T-cell (primary cell): ENCODE measurements at regions not wholly inside any gene's neighbourhood (a gene's known extent, or its start where the extent isn't known, plus 50 kb on each side); places are given as distances from the start of the nearest gene placed in this dataset.

Experiments used
- ATAC-seq, 4 experiments: fragments of 200-7000 bp in 3 of 4; fragments of 150-1000 bp in 1 of 4; cut with Tn5 transposase; replicated peaks in 1 of 4; 1 replicate in 3 of 4; 2 replicates in 1 of 4; pipeline ENCODE4 v1.10.0; 2021; ENCODE audit warnings: moderate library complexity in 3 of 4, mild to moderate bottlenecking in 2 of 4, moderate number of reproducible peaks in 1 of 4
- CTCF ChIA-PET, 2 donors: fragments of 300-600 bp; sonication (Branson Sonifier 250); formaldehyde crosslinking; loops; one replicate each; lab custom pipeline; 2022; ENCODE audit warnings: antibody characterized with exemption in 2 of 2; lab: Charles Lee
- POLR2A ChIA-PET, 2 donors: fragments of 300-600 bp; sonication (Branson Sonifier 250); formaldehyde crosslinking; loops; one replicate each; lab custom pipeline; 2022; ENCODE audit warnings: antibody characterized with exemption in 2 of 2; lab: Charles Lee
- DNase-seq, 35 experiments: peaks; one replicate each; pipeline versions ENCODE4 v3.0.0 to v3.0.0-alpha.2; 2013 to 2023
- H3K27ac ChIP-seq: one replicate; pipeline ENCODE4 v1.5.1; 2013; ENCODE audit warnings: low read length
- H3K27me3 ChIP-seq, 2 experiments: replicated peaks in 1 of 2; 1 replicate in 1 of 2; 2 replicates in 1 of 2; pipeline versions ENCODE4 v1.6.1 to v1.7.0; 2013; ENCODE audit warnings: low read length in 1 of 2, mixed read lengths in 1 of 2; ENCODE audit not compliant: control insufficient read depth in 2 of 2, insufficient read depth in 2 of 2; ENCODE audit errors: extremely low read depth in 1 of 2
- H3K36me3 ChIP-seq, 2 donors: 1 replicate in 1 of 2; 2 replicates in 1 of 2; pipeline versions ENCODE4 v1.6.1 to v1.7.0; 2013; ENCODE audit warnings: low read length in 1 of 2; ENCODE audit not compliant: control insufficient read depth in 2 of 2, insufficient read depth in 1 of 2; ENCODE audit errors: extremely low read depth in 1 of 2
- H3K4me1 ChIP-seq, 2 experiments: 1 replicate in 1 of 2; 2 replicates in 1 of 2; pipeline versions ENCODE4 v1.6.1 to v1.7.0; 2013; ENCODE audit warnings: low read length in 2 of 2, mixed read lengths in 1 of 2; ENCODE audit not compliant: insufficient read depth in 2 of 2, control insufficient read depth in 1 of 2; ENCODE audit errors: extremely low read depth in 1 of 2
- H3K4me3 ChIP-seq, 2 donors: 1 replicate in 1 of 2; 2 replicates in 1 of 2; pipeline versions ENCODE4 v1.5.1 to v1.7.0; 2013; ENCODE audit warnings: mild to moderate bottlenecking in 2 of 2, low read length in 1 of 2, moderate library complexity in 1 of 2; ENCODE audit not compliant: control insufficient read depth in 1 of 2; ENCODE audit errors: extremely low read depth in 1 of 2
- H3K9me3 ChIP-seq: 2 replicates; pipeline ENCODE4 v1.7.0; 2013
- H3K27ac Mint-ChIP-seq, 2 donors: one replicate each; pipeline ENCODE4 v1.8.0; 2020 to 2021; ENCODE audit warnings: mild to moderate bottlenecking in 2 of 2, mixed read lengths in 2 of 2
- H3K27me3 Mint-ChIP-seq, 2 donors: one replicate each; pipeline ENCODE4 v1.8.0; 2021 to 2022; ENCODE audit warnings: mixed read lengths in 2 of 2
- H3K36me3 Mint-ChIP-seq: one replicate; pipeline ENCODE4 v1.8.0; 2021; ENCODE audit warnings: mixed read lengths
- H3K4me1 Mint-ChIP-seq, 3 donors: one replicate each; pipeline ENCODE4 v1.8.0; 2020 to 2022; ENCODE audit warnings: mixed read lengths in 3 of 3, mild to moderate bottlenecking in 1 of 3
- H3K4me3 Mint-ChIP-seq, 3 donors: one replicate each; pipeline ENCODE4 v1.8.0; 2020 to 2022; ENCODE audit warnings: mild to moderate bottlenecking in 3 of 3, mixed read lengths in 3 of 3, moderate library complexity in 3 of 3
- H3K9me3 Mint-ChIP-seq, 3 donors: one replicate each; pipeline ENCODE4 v1.8.0; 2020 to 2022; ENCODE audit warnings: mixed read lengths in 3 of 3
- WGBS: methylation state at CpG from one replicate; pipeline ENCODE4 v1.1.5; 2013; ENCODE audit warnings: missing lambda C conversion rate; ENCODE audit not compliant: insufficient coverage; 5-methylcytosine and 5-hydroxymethylcytosine counted together

DNA sequence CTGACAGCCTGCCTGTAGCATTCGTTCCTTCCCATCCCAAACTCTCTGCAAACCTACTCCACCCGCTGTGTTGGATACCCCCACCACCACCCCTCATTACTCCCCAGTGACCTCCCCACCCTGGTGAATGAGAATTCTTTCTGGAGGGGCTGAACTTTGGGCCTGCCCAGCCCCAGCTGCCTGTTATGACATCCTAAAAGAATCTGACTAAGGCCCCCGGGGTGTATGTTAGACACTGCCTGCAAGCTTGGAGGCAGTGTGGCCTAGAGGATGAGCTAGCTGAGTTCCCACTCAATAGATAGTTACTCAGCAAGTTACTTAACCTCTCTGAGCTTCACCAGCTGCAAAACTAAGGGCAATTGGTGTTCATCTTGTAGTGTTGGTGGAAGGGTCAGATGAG, 110.2 kb upstream of the FGGY start:
- Mint-ChIP-seq H3K4me1 (no peaks in the 10 kb centered on the region), H3K4me3 (no peak overlapping the region), H3K27me3 (peaks cover 0 to 6% of the 10 kb centered on the region in 2 donors), H3K9me3 (no peaks in the 10 kb centered on the region), H3K36me3 (no peaks in the 10 kb centered on the region), H3K27ac (no peak overlapping the region)
- Histone ChIP-seq H3K4me3 (no peak overlapping the region), H3K27ac (no peak overlapping the region), H3K9me3 (no peaks in the 10 kb centered on the region), H3K4me1 (no peaks in the 10 kb centered on the region), H3K36me3 (no peaks in the 10 kb centered on the region), H3K27me3 (no peaks in the 10 kb centered on the region)
- ATAC-seq (no peak), DNase-seq (no peak)
- CTCF ChIA-PET = interaction anchor here in 1 of 2 donors (0.6 to 0.7 kb wide), 2 partner anchors 42 to 416 kb away, joined by 3 read pairs; no protein-coding TSS in a partner anchor
- 82% methylated on average over 2 of the region's 3 CpGs for WGBS
- POLR2A ChIA-PET = no interaction called here

GRCh38 chr1:59188413-59189213, 108.3 kb upstream of the FGGY start:
- Mint-ChIP-seq H3K9me3 (peaks cover 0 to 3% (median 0%) of the 10 kb centered on the region in 3 donors), H3K4me3 (no peak overlapping the region), H3K27me3 (peaks cover 0 to 6% of the 10 kb centered on the region in 2 donors), H3K27ac (no peak overlapping the region), H3K36me3 (no peaks in the 10 kb centered on the region), H3K4me1 (no peaks in the 10 kb centered on the region)
- Histone ChIP-seq H3K9me3 (no peaks in the 10 kb centered on the region), H3K4me1 (no peaks in the 10 kb centered on the region), H3K36me3 (no peaks in the 10 kb centered on the region), H3K27ac (no peak overlapping the region), H3K4me3 (no peak overlapping the region), H3K27me3 (no peaks in the 10 kb centered on the region)
- 83% methylated on average over 1 of the region's 2 CpGs for WGBS
- CTCF ChIA-PET = no interaction called here
- ATAC-seq (no peak), DNase-seq (no peak)
- POLR2A ChIA-PET = no interaction called here

DNA sequence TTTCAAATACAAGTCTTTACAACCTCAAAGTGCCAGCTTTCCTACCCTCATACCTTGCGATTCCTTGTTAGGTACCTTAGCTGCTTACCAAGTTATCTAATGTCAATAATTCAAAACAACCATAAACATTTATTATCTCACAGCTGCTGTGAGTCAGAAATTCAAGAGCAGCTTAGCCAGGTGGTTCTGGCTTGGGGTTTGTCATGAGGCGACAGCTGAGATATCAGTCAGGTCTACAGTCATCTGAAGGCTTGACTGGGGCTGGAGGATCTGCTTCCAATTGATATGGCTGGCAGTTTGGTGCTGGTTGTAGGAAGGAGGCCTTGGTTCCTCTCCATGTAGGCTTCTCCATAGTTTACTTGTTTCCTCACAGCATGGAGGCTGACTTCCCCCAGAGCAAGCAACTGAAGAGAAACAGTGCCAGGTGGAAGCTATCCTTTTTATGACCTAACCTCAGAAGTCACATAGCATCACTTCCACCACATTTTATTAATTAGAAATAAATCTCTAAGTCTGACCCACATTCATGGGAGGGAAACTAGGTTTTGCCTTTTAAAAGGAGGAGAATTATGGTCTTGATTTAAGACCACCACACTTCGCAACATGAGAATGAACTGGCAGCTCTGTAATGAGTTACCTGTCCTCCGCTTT, 103.3 kb upstream of the FGGY start:
- H3K9me3 ChIP-seq = no peaks in the 10 kb centered on the region
- POLR2A ChIA-PET = no interaction called here
- CTCF ChIA-PET = no interaction called here

DNA sequence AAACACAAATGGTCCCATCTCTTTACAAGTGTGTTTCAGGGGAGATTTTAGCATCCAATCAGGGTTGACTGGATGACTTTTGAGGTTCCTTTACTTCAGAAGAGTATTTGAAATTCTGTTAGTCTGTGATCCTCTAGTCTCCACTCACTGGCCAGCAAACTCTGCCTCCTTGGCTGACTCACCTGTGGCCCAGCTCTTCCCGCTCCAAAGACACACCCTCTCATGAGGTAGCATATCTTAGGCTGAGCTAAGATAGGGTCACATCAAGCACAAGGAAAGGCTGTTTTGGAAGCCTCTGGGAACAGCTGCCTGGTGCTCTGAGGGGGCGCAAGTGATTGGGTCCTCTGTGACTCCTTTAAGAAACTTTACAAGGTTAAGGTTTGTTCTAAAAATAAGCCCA, 102.3 kb upstream of the FGGY start:
- Histone ChIP-seq H3K36me3 (no peaks in the 10 kb centered on the region), H3K27ac (no peak overlapping the region), H3K27me3 (no peaks in the 10 kb centered on the region), H3K9me3 (no peaks in the 10 kb centered on the region), H3K4me1 (no peaks in the 10 kb centered on the region), H3K4me3 (no peak overlapping the region)
- H3K36me3 Mint-ChIP-seq = no peaks in the 10 kb centered on the region
- ATAC-seq (no peak), DNase-seq (no peak)
- peaks cover 4 to 12% of the 10 kb centered on the region in 2 donors for H3K27me3 Mint-ChIP-seq
- H3K9me3 Mint-ChIP-seq = peaks cover 0 to 3% (median 0%) of the 10 kb centered on the region in 3 donors
- no peaks in the 10 kb centered on the region for H3K4me1 Mint-ChIP-seq
- no CpG with 5 or more reads among the region's 2 CpGs for WGBS
- CTCF ChIA-PET = no interaction called here
- H3K27ac Mint-ChIP-seq = no peak overlapping the region
- H3K4me3 Mint-ChIP-seq = no peak overlapping the region
- POLR2A ChIA-PET = no interaction called here

More for the DNA sequence above, 103.3 kb upstream of the FGGY start:
- Histone ChIP-seq H3K27ac (no peak overlapping the region), H3K4me1 (no peaks in the 10 kb centered on the region), H3K4me3 (no peak overlapping the region), H3K36me3 (no peaks in the 10 kb centered on the region), H3K27me3 (no peaks in the 10 kb centered on the region)
- WGBS = 57% methylated on average over 3 of the region's 4 CpGs
- no peaks in the 10 kb centered on the region for H3K4me1 Mint-ChIP-seq
- H3K9me3 Mint-ChIP-seq = peaks cover 0 to 3% (median 0%) of the 10 kb centered on the region in 3 donors
- H3K27me3 Mint-ChIP-seq = peaks cover 4 to 12% of the 10 kb centered on the region in 2 donors
- H3K27ac Mint-ChIP-seq = no peak overlapping the region
- H3K4me3 Mint-ChIP-seq = no peak overlapping the region
- H3K36me3 Mint-ChIP-seq = no peaks in the 10 kb centered on the region
- DNase-seq = no peak
- no peak for ATAC-seq

GRCh38 chr1:59195151-59195550, 101.7 kb upstream of the FGGY start:
- ATAC-seq (no peak), DNase-seq (no peak)
- H3K27me3 Mint-ChIP-seq = peaks cover 4 to 7% of the 10 kb centered on the region in 2 donors
- H3K36me3 ChIP-seq = no peaks in the 10 kb centered on the region
- H3K4me3 Mint-ChIP-seq = no peak overlapping the region
- H3K9me3 Mint-ChIP-seq = peaks cover 0 to 3% (median 0%) of the 10 kb centered on the region in 3 donors
- no peaks in the 10 kb centered on the region for H3K4me1 ChIP-seq
- POLR2A ChIA-PET = no interaction called here
- no peaks in the 10 kb centered on the region for H3K27me3 ChIP-seq
- no peaks in the 10 kb centered on the region for H3K9me3 ChIP-seq
- no peak overlapping the region for H3K27ac Mint-ChIP-seq
- H3K4me3 ChIP-seq = no peak overlapping the region
- H3K36me3 Mint-ChIP-seq = no peaks in the 10 kb centered on the region
- WGBS = no CpG with 5 or more reads among the region's 1 CpG
- H3K4me1 Mint-ChIP-seq = no peaks in the 10 kb centered on the region
- no peak overlapping the region for H3K27ac ChIP-seq
- CTCF ChIA-PET = no interaction called here

DNA sequence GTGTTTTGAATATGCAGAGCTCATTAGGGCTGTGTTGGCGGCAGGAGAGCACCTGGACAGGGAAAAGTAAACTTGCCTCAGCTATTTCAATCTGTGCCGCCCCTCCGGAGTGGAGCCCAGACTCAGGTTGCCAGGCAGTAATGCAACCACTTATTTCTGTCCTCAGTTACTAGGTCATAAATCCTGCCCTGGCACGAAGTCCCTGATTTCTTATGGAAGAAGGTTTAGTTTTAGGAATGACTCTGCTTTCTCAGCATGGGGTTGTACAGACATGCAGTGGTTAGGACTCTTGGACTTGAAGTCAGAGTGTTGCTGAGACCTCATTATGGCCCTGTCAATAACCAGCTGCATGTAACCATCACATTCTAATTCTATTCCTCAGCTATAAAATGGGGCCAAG, 98.3 kb upstream of the FGGY start:
- no peaks in the 10 kb centered on the region for H3K4me1 ChIP-seq
- DNase-seq = no peak
- no peaks in the 10 kb centered on the region for H3K4me1 Mint-ChIP-seq
- no peaks in the 10 kb centered on the region for H3K9me3 ChIP-seq
- H3K27me3 Mint-ChIP-seq = peaks cover 4 to 8% of the 10 kb centered on the region in 2 donors
- H3K4me3 Mint-ChIP-seq = no peak overlapping the region
- no peak overlapping the region for H3K27ac Mint-ChIP-seq
- WGBS = 71% methylated on average over 1 of the region's 4 CpGs
- CTCF ChIA-PET = no interaction called here
- H3K4me3 ChIP-seq = no peak overlapping the region
- H3K36me3 Mint-ChIP-seq = no peaks in the 10 kb centered on the region
- no peak overlapping the region for H3K27ac ChIP-seq
- no peaks in the 10 kb centered on the region for H3K27me3 ChIP-seq
- H3K36me3 ChIP-seq = no peaks in the 10 kb centered on the region
- H3K9me3 Mint-ChIP-seq = no peaks in the 10 kb centered on the region
- ATAC-seq = no peak
- POLR2A ChIA-PET = no interaction called here
